ENCODE measurements at regions not wholly inside any gene's neighbourhood (a gene's known extent, or its start where the extent isn't known, plus 50 kb on each side); places are given as distances from the start of the nearest gene placed in this dataset.

DNA sequence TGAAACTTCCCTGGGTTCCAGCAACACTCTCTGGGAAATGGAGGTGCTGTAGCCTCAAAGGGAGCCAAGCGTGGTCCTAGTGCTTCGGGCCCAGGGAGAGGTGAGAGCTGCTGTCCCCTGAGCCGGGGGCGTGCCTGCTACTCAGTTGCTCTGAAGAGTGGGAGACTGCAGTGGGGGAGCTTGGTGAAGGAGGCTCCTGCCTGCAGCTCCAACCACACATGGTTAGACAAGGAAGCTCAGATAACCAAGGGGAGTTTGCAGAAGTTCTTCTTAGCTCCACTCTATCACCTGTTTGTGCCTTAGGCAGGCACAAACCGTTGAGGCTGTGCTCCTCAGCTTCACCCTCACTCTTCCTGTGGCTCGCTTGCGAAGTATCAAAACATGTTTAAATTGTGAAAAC, 53.6 kb upstream of the TRPM1 start:
- TF ChIP-seq MAX (IDR thresholded peaks at IDR 0.05; ENCODE audit: insufficient read depth, insufficient read length) (no peak), EZH2 (IDR thresholded peaks at IDR 0.05; ENCODE audit: borderline replicate concordance, low read depth, low read length, severe bottlenecking) (no peak), POLR2A (IDR thresholded peaks at IDR 0.05; ENCODE audit: low read depth, low read length) (no peak), POLR2AphosphoS5 (IDR thresholded peaks at IDR 0.05; ENCODE audit: insufficient read depth, low read depth, low read length) (no peak), MYC (IDR thresholded peaks at IDR 0.05; ENCODE audit: low read depth, low read length) (no peak)
- TF ChIP-seq, protein P1, sequence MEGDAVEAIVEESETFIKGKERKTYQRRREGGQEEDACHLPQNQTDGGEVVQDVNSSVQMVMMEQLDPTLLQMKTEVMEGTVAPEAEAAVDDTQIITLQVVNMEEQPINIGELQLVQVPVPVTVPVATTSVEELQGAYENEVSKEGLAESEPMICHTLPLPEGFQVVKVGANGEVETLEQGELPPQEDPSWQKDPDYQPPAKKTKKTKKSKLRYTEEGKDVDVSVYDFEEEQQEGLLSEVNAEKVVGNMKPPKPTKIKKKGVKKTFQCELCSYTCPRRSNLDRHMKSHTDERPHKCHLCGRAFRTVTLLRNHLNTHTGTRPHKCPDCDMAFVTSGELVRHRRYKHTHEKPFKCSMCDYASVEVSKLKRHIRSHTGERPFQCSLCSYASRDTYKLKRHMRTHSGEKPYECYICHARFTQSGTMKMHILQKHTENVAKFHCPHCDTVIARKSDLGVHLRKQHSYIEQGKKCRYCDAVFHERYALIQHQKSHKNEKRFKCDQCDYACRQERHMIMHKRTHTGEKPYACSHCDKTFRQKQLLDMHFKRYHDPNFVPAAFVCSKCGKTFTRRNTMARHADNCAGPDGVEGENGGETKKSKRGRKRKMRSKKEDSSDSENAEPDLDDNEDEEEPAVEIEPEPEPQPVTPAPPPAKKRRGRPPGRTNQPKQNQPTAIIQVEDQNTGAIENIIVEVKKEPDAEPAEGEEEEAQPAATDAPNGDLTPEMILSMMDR (IDR thresholded peaks at IDR 0.05; ENCODE audit: extremely low read depth in 1 of 2, insufficient read depth in 1 of 2, low read depth in 1 of 2, low read length in 2 of 2), result no peak
